ENCODE measurements at regions not wholly inside any gene's neighbourhood (a gene's known extent, or its start where the extent isn't known, plus 50 kb on each side); places are given as distances from the start of the nearest gene placed in this dataset.

DNA sequence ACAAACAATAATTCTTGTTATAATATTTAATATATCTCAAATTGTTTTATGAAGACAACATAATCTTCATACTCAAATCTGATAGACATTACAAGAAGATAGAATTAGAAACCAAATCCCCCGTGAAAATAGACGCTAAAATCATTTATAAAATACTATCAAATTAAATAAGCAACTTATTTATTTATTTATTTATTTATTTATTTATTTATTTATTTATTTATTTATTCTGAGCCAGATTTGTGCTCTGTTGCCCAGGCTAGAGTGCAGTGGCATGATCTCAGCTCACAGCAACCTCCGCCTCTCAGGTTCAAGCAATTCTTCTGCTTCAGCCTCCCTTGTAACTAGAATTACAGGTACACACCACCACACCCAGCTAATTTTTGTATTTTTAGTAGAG, 294.9 kb upstream of the MAGEC2 start:
- TF ChIP-seq SREBF2 (IDR thresholded peaks at IDR 0.05) (no peak), RAD21 (conservative IDR thresholded peaks at IDR 0.05 in 1 of 2, IDR thresholded peaks at IDR 0.05 in 1 of 2) (no peak), EP300 (IDR thresholded peaks at IDR 0.05) (no peak), SMC3 (IDR thresholded peaks at IDR 0.05) (no peak), NPAS2 (CRISPR knock-in tag; IDR thresholded peaks at IDR 0.05; ENCODE audit: borderline replicate concordance) (no peak), POLR2A (IDR thresholded peaks at IDR 0.05; ENCODE audit: low read length) (no peak), HOXB13 (CRISPR knock-in tag; IDR thresholded peaks at IDR 0.05; ENCODE audit: low read depth) (no peak), CHD4 (IDR thresholded peaks at IDR 0.05; ENCODE audit: borderline replicate concordance) (no peak), POLR2AphosphoS2 (conservative IDR thresholded peaks at IDR 0.05; ENCODE audit: low read length) (no peak)
- TF ChIP-seq, protein P1, sequence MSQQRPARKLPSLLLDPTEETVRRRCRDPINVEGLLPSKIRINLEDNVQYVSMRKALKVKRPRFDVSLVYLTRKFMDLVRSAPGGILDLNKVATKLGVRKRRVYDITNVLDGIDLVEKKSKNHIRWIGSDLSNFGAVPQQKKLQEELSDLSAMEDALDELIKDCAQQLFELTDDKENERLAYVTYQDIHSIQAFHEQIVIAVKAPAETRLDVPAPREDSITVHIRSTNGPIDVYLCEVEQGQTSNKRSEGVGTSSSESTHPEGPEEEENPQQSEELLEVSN (IDR thresholded peaks at IDR 0.05; ENCODE audit: borderline replicate concordance, low read depth) = no peak
- TF ChIP-seq, protein P2, sequence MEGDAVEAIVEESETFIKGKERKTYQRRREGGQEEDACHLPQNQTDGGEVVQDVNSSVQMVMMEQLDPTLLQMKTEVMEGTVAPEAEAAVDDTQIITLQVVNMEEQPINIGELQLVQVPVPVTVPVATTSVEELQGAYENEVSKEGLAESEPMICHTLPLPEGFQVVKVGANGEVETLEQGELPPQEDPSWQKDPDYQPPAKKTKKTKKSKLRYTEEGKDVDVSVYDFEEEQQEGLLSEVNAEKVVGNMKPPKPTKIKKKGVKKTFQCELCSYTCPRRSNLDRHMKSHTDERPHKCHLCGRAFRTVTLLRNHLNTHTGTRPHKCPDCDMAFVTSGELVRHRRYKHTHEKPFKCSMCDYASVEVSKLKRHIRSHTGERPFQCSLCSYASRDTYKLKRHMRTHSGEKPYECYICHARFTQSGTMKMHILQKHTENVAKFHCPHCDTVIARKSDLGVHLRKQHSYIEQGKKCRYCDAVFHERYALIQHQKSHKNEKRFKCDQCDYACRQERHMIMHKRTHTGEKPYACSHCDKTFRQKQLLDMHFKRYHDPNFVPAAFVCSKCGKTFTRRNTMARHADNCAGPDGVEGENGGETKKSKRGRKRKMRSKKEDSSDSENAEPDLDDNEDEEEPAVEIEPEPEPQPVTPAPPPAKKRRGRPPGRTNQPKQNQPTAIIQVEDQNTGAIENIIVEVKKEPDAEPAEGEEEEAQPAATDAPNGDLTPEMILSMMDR (IDR thresholded peaks at IDR 0.05) = no peak

All from A549 (cell line).